ENCODE measurements at regions not wholly inside any gene's neighbourhood (a gene's known extent, or its start where the extent isn't known, plus 50 kb on each side); places are given as distances from the start of the nearest gene placed in this dataset.

DNA sequence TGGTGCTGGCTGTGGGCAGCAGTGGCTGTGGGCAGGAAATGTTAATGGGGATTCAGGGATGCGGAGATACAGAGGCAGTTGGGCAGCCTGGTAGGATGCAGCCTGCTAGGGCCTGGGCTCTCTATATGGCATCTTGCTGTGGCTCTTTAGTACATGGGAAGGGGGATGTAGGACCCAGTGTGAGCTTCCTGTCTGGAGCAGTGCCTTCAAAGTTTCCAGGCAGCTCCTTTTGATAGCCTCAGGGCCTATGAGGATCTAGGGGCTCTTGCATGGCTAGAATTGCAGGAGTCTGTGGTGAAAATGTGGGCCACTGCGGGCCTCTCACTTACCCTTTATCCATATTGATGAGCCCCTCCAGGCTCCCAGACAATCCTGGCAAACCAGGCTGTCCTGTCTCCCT is 213.2 kb upstream of the SNX19 start:
- Histone ChIP-seq H3K4me3 (ENCODE audit: low read depth, low read length) (no peak overlapping the region), H3K9me3 (ENCODE audit: severe bottlenecking) (peaks cover 3% of the 10 kb centered on the region), H3K27ac (no peak overlapping the region), H3K27me3 (ENCODE audit: insufficient read depth, low read depth, severe bottlenecking) (no peaks in the 10 kb centered on the region), H3K36me3 (no peaks in the 10 kb centered on the region)
- DNase-seq = no peak
- TF ChIP-seq, protein P1, sequence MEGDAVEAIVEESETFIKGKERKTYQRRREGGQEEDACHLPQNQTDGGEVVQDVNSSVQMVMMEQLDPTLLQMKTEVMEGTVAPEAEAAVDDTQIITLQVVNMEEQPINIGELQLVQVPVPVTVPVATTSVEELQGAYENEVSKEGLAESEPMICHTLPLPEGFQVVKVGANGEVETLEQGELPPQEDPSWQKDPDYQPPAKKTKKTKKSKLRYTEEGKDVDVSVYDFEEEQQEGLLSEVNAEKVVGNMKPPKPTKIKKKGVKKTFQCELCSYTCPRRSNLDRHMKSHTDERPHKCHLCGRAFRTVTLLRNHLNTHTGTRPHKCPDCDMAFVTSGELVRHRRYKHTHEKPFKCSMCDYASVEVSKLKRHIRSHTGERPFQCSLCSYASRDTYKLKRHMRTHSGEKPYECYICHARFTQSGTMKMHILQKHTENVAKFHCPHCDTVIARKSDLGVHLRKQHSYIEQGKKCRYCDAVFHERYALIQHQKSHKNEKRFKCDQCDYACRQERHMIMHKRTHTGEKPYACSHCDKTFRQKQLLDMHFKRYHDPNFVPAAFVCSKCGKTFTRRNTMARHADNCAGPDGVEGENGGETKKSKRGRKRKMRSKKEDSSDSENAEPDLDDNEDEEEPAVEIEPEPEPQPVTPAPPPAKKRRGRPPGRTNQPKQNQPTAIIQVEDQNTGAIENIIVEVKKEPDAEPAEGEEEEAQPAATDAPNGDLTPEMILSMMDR (IDR thresholded peaks at IDR 0.05; ENCODE audit: low read depth, low read length) = no peak

DNA sequence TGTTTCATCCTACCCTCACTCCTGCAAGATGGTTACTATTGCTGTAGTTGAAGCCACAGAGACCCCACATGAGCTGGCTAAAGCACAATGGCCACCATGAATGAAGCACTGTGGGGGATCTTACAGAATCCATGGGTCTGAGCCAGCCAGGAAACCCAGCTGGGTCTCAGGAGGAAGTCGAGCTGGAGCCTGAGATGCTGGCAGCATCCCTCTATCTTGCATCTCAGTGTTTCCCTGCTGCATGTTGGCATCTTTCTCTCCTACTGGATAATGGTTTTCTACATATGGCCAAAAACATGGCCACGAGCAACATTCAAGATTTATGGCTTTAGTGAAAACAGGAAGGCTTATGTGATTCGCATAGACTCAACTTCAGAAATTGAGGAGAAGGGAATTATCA is 219.3 kb upstream of the SNX19 start:
- H3K4me3 ChIP-seq (ENCODE audit: low read depth, low read length) = no peak overlapping the region
- no peak overlapping the region for H3K27ac ChIP-seq
- TF ChIP-seq, protein P1 (IDR thresholded peaks at IDR 0.05; ENCODE audit: low read depth, low read length) = no peak
- no peaks in the 10 kb centered on the region for H3K9me3 ChIP-seq (ENCODE audit: severe bottlenecking)
- H3K27me3 ChIP-seq (ENCODE audit: insufficient read depth, low read depth, severe bottlenecking) = no peaks in the 10 kb centered on the region
- H3K36me3 ChIP-seq = no peaks in the 10 kb centered on the region
- DNase-seq = no peak

DNA sequence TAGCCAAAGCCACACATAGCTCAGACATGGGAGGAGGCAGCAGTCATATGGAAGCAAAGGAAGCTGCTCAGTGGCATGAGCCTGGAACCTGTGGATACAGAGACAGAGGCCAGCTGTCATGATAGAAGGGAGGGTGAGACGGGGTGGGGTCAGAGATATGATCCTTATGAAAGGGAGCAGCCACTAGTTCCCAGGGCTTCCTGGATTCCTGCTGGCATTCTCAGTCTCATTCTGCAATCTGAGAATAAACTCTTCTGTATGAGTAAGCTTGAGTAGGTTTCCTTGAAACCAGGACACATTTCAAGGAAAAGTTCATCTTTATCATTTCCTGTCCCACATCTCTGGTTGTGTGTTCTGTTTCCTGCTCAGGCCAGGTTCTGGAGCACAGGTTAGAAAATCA is 220.2 kb upstream of the SNX19 start:
- DNase-seq = peak; percentile 18
- Histone ChIP-seq H3K9me3 (ENCODE audit: severe bottlenecking) (no peaks in the 10 kb centered on the region), H3K27me3 (ENCODE audit: insufficient read depth, low read depth, severe bottlenecking) (no peaks in the 10 kb centered on the region), H3K4me3 (ENCODE audit: low read depth, low read length) (no peak overlapping the region), H3K27ac (no peak overlapping the region), H3K36me3 (no peaks in the 10 kb centered on the region)
- TF ChIP-seq, protein P1 (IDR thresholded peaks at IDR 0.05; ENCODE audit: low read depth, low read length) = no peak

DNA sequence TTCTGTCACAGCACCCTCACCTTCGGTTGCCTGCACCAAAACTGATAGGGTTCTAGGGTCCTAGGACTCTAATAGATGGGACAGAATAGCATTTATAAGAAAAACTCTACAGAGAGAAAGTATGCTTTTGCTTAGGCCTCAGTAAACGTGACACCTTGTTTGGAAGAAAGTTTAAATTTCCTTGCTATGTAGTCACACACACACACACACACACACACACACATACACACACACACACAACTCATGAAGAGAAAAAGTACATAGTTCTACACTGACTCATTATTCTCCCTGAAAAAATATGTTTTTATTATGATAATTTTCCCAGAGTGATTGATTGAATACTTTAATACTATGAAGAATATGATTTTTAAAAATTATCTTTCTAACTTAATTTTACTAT is 220.8 kb upstream of the SNX19 start:
- Histone ChIP-seq H3K27me3 (ENCODE audit: insufficient read depth, low read depth, severe bottlenecking) (no peaks in the 10 kb centered on the region), H3K36me3 (no peaks in the 10 kb centered on the region), H3K4me3 (ENCODE audit: low read depth, low read length) (no peak overlapping the region), H3K27ac (no peak overlapping the region), H3K9me3 (ENCODE audit: severe bottlenecking) (no peaks in the 10 kb centered on the region)
- TF ChIP-seq, protein P1 (IDR thresholded peaks at IDR 0.05; ENCODE audit: low read depth, low read length) = no peak
- DNase-seq = no peak

DNA sequence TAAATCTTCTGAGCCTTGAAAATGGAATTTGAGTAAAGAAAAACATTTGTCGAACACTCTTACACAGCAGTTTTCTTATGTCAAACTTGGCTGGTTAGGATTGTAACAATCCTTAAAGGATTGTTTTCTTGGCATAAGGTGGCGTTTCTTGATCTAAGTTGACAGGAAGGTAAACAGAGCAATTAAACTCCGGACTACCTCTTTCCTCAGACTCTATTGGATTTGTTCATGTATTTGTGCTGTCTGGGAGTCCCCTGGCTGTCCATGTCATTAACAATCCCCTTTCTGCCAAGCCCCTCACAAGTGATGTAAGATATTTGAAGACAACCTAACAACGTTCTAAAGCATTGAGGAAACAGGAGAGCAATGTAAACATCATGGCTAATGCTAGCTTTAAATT is 222.5 kb upstream of the SNX19 start:
- Histone ChIP-seq H3K9me3 (ENCODE audit: severe bottlenecking) (no peaks in the 10 kb centered on the region), H3K36me3 (no peaks in the 10 kb centered on the region), H3K4me3 (ENCODE audit: low read depth, low read length) (no peak overlapping the region), H3K27me3 (ENCODE audit: insufficient read depth, low read depth, severe bottlenecking) (no peaks in the 10 kb centered on the region), H3K27ac (no peak overlapping the region)
- DNase-seq = no peak
- TF ChIP-seq, protein P1 (IDR thresholded peaks at IDR 0.05; ENCODE audit: low read depth, low read length) = no peak

DNA sequence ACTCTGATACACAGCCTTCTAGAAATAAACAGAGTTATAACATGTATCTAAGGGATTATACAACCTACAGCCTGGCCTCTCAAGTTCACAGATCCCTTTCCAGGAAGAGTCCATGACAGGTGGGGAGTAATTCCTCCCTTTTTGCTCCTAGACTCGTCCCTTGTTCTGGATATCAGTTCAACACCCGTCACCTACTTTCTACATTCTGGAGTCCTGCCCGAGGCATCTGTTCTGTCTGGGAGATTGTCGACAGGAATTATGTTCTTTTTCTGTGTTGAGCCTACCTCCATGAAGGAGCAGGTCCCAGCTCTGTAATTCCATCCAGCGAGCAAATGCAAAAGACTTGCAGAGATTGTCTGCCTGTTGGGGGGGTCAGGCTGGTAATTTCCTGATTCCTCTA is 224.6 kb upstream of the NTM start:
- TF ChIP-seq, protein P1 (IDR thresholded peaks at IDR 0.05; ENCODE audit: low read depth, low read length) = no peak
- no peaks in the 10 kb centered on the region for H3K27me3 ChIP-seq (ENCODE audit: insufficient read depth, low read depth, severe bottlenecking)
- H3K9me3 ChIP-seq (ENCODE audit: severe bottlenecking) = no peaks in the 10 kb centered on the region
- no peak overlapping the region for H3K4me3 ChIP-seq (ENCODE audit: low read depth, low read length)
- H3K36me3 ChIP-seq = no peaks in the 10 kb centered on the region
- no peak overlapping the region; the same call in 1 of the 2 replicates for H3K27ac ChIP-seq
- DNase-seq = peak; percentile 19

All from WERI-Rb-1 (cell line).